Mucosa of stomach (tissue), 1 donor: ENCODE measurements at regions not wholly inside any gene's neighbourhood (a gene's known extent, or its start where the extent isn't known, plus 50 kb on each side); places are given as distances from the start of the nearest gene placed in this dataset.
"Not testable (repeated sequence)": the region's sequence is repeated elsewhere in the genome, so short reads cannot be mapped to it uniquely, and the experiment has no call there.

Source experiments
- H3K27me3 ChIP-seq: one replicate; pipeline ENCODE4 v1.7.0; 2013; ENCODE audit warnings: mild to moderate bottlenecking, low read length; ENCODE audit not compliant: control insufficient read depth, insufficient read depth
- H3K36me3 ChIP-seq: one replicate; pipeline ENCODE4 v1.7.0; 2013; ENCODE audit warnings: low read length; ENCODE audit not compliant: control insufficient read depth, insufficient read depth
- H3K4me1 ChIP-seq: one replicate; pipeline ENCODE4 v1.7.0; 2013; ENCODE audit warnings: mild to moderate bottlenecking, low read length; ENCODE audit not compliant: control insufficient read depth, insufficient read depth
- H3K4me3 ChIP-seq: one replicate; pipeline ENCODE4 v1.7.0; 2013; ENCODE audit warnings: low read length
- H3K9ac ChIP-seq: one replicate; pipeline ENCODE4 v1.7.0; 2013; ENCODE audit warnings: mild to moderate bottlenecking, low read length, moderate library complexity
- H3K9me3 ChIP-seq: one replicate; pipeline ENCODE4 v1.7.0; 2013; ENCODE audit warnings: mild to moderate bottlenecking, low read length, moderate library complexity; ENCODE audit not compliant: control insufficient read depth
- donor health status: Pancreatic carcinoma.

GRCh38 chr13:34747056-34747455 lies 195.0 kb upstream of the NBEA start:
- H3K9me3 ChIP-seq, H3K27me3 ChIP-seq, H3K9ac ChIP-seq, H3K36me3 ChIP-seq, H3K4me3 ChIP-seq: not testable (repeated sequence)
- H3K4me1 ChIP-seq, result peaks cover 27% of the 10 kb centered on the region

DNA sequence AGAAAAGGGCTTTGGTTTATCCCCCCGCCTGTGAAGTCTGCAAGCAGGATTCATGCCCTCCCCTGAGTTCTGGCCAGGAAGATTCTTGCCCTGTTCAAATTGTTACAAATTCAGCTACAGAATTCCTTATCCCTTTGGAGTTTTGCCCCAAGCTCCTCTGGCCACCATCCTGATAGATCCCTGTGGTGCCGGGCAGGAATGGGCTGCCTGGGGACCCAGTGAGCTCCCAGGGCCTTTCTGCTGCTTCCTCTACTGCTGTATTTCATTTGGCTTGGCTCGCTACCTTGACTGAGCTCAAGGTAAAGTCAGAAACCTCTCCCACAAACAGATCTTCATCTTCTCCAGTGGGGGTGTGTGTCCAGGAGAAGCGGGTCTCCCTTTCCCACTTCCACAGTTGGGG lies 194.6 kb upstream of the NBEA start:
- Histone ChIP-seq H3K9me3 (no peaks in the 10 kb centered on the region), H3K4me3 (no peak overlapping the region), H3K9ac (no peak overlapping the region), H3K36me3 (no peaks in the 10 kb centered on the region), H3K4me1 (peaks cover 27% of the 10 kb centered on the region), H3K27me3 (no peaks in the 10 kb centered on the region)

DNA sequence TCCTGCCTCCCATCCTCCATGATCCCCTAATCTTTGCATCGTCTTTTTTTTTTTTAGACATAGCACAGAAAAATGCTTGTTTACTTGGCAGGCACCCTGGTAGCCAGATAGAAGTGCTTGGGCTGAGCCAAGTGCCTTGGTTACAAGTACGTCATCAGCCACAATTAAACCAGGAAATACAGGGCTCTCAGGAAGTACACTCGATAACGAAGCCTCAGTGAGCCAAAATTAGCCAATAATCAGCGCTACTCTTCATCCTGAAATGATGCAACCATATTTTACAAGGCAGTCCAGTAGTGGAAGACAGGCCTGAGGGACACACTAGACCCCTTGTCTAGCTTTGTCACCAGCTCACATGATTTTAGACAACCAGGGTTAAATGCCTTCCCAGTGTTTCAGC lies 194.0 kb upstream of the NBEA start:
- no peaks in the 10 kb centered on the region for H3K27me3 ChIP-seq
- no peaks in the 10 kb centered on the region for H3K36me3 ChIP-seq
- peak overlapping the region; percentile 29 for H3K4me3 ChIP-seq
- H3K9me3 ChIP-seq, result no peaks in the 10 kb centered on the region
- H3K4me1 ChIP-seq, result peaks cover 27% of the 10 kb centered on the region
- H3K9ac ChIP-seq, result no peak overlapping the region

GRCh38 chr13:34748596-34748995 lies 193.5 kb upstream of the NBEA start:
- Histone ChIP-seq H3K9me3 (no peaks in the 10 kb centered on the region), H3K9ac (no peak overlapping the region), H3K36me3 (no peaks in the 10 kb centered on the region), H3K4me3 (peak overlapping the region; percentile 29), H3K27me3 (no peaks in the 10 kb centered on the region), H3K4me1 (peaks cover 27% of the 10 kb centered on the region)

- no peaks in the 10 kb centered on the region for H3K9me3 ChIP-seq
- H3K36me3 ChIP-seq, result no peaks in the 10 kb centered on the region
- no peak overlapping the region for H3K4me3 ChIP-seq
- no peaks in the 10 kb centered on the region for H3K27me3 ChIP-seq
- peaks cover 27% of the 10 kb centered on the region for H3K4me1 ChIP-seq
- H3K9ac ChIP-seq, result no peak overlapping the region
Observed at GRCh38 chr13:34749046-34749445, 193.0 kb upstream of the NBEA start.

DNA sequence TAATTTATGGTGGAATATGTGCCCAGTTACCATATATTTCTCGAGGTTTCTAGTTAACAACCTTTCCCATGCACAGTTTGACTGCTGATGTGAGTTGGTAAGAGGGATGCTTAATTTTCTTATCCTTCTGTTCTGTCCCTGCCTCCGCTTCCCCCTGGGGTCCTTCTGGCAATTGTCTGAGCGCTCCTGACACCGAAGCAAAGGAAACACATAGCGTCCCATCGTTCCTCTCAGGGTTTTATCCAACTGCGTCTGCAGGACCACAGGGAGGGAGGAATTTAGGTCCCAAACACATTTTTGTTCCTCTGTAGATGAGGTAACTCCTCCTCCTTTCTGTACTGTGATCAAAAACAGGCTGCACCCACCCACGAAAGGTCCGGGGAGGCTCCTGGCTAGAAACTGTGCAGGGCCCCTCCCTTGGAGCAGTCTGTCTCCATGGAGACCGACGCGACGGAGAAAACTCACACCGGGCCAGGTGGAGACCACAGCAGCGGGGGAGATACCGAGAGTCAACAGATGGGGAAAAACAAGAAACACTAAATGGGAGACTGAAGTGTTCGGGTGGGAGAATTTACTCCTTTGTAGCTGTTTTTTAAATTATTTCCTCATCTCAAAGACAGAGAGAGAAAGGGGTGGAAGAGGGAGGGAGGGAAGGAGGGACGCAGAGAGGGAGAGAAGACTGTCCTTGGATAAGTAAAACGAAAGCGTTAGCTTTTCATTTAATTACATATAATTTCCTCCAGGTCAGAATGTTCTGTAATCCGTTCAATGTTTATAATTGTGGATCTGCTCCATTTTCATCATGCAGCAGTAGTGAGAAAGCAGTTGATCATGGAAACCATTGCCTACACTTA lies 191.8 kb upstream of the NBEA start:
- peaks cover 27% of the 10 kb centered on the region for H3K4me1 ChIP-seq
- H3K27me3 ChIP-seq, result no peaks in the 10 kb centered on the region
- peak overlapping the region; percentile 20 for H3K4me3 ChIP-seq
- no peaks in the 10 kb centered on the region for H3K9me3 ChIP-seq
- peak overlapping the region; percentile 49 for H3K9ac ChIP-seq
- no peaks in the 10 kb centered on the region for H3K36me3 ChIP-seq

DNA sequence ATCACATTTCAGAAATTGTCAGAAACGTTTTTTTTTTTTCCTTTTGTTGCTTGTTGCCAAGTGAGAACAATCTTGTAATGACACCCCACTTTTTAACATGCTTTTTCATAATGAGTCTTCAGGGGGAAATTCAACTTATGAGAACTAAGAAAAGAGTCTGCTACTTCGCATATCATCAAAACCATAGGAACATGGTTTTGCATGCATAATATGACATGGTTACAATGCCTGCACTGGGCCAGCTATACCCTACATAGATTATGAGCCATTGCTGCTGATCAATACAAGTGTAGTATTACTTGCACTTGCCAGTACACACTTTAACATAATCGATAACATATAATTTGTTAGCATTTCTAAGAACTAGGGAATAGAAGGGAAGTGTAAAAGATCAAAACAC lies 191.0 kb upstream of the NBEA start:
- H3K36me3 ChIP-seq, result no peaks in the 10 kb centered on the region
- no peaks in the 10 kb centered on the region for H3K9me3 ChIP-seq
- H3K4me1 ChIP-seq, result peaks cover 27% of the 10 kb centered on the region
- no peak overlapping the region for H3K4me3 ChIP-seq
- H3K9ac ChIP-seq, result no peak overlapping the region
- H3K27me3 ChIP-seq, result no peaks in the 10 kb centered on the region

DNA sequence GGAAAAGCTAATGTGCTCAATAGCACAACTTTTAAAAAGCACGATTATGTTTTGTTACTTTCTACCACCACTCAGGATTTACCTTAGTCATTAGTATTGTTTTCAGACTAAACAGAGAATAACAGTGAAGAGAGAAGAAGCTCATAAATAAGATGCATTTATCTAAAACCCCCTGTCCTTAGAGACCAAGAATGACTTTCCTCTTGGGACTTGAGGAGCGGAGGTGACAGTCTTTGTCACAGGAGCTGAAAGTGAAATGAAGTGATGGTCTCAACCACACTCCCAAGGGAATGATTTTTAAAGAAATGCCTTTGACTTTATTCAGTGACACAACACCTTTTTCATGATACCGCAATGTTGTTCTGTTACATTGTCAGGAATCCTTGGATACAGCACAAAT lies 190.6 kb upstream of the NBEA start:
- Histone ChIP-seq H3K4me1 (peaks cover 27% of the 10 kb centered on the region), H3K9me3 (no peaks in the 10 kb centered on the region), H3K27me3 (no peaks in the 10 kb centered on the region), H3K9ac (no peak overlapping the region), H3K4me3 (no peak overlapping the region), H3K36me3 (no peaks in the 10 kb centered on the region)

DNA sequence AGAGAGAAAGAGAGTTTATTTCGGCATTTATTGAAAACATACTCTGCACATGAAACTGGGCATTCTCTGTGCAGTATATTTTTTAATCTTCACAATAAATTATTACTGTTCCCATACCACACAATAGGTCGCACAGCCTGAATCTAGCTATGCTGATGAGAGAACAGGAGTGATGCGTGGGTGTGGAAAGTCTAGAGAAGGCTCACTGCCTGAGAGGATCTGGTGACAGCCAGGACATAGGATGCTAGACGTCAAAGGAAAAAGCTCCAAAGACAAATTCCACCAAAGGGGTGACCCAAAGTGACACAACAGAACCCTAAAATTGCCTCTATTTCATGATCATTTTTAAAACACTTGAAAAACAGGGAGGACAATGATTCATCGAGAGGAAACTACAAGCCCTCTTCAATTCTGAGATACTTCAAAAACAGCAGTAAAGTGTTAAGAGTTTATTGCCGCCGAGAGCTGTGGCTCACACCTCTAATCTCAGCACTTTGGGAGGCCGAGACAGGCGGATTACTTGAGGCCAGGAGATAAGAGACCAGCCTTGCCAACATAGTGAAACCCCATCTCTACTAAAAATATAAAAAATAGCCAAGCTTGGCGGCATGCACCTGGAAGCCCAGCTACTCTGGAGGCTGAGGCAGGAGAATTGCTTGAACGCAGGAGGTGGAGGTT lies 189.6 kb upstream of the NBEA start:
- H3K36me3 ChIP-seq, result no peaks in the 10 kb centered on the region
- peaks cover 22% of the 10 kb centered on the region for H3K4me1 ChIP-seq
- H3K9ac ChIP-seq, result no peak overlapping the region
- H3K9me3 ChIP-seq, result no peaks in the 10 kb centered on the region
- no peaks in the 10 kb centered on the region for H3K27me3 ChIP-seq
- H3K4me3 ChIP-seq, result no peak overlapping the region

GRCh38 chr13:34756136-34756535 lies 185.9 kb upstream of the NBEA start:
- H3K4me1 ChIP-seq, result no peaks in the 10 kb centered on the region

GRCh38 chr13:34756572-34756971 lies 185.5 kb upstream of the NBEA start:
- no peaks in the 10 kb centered on the region for H3K36me3 ChIP-seq
- H3K4me3 ChIP-seq, result no peak overlapping the region
- H3K27me3 ChIP-seq, result no peaks in the 10 kb centered on the region
- H3K9me3 ChIP-seq, result no peaks in the 10 kb centered on the region
- no peak overlapping the region for H3K9ac ChIP-seq
- no peaks in the 10 kb centered on the region for H3K4me1 ChIP-seq

More at GRCh38 chr13:34756136-34756535, 185.9 kb upstream of the NBEA start:
- H3K9me3 ChIP-seq, result no peaks in the 10 kb centered on the region
- no peak overlapping the region for H3K4me3 ChIP-seq
- H3K27me3 ChIP-seq, result no peaks in the 10 kb centered on the region
- no peaks in the 10 kb centered on the region for H3K36me3 ChIP-seq
- no peak overlapping the region for H3K9ac ChIP-seq

GRCh38 chr13:34757441-34757840 lies 184.6 kb upstream of the NBEA start:
- Histone ChIP-seq H3K9ac (no peak overlapping the region), H3K4me3 (no peak overlapping the region), H3K27me3 (no peaks in the 10 kb centered on the region), H3K36me3 (no peaks in the 10 kb centered on the region), H3K4me1 (no peaks in the 10 kb centered on the region), H3K9me3 (no peaks in the 10 kb centered on the region)
